Endothelial cell of umbilical vein (primary cell): ENCODE measurements at regions not wholly inside any gene's neighbourhood (a gene's known extent, or its start where the extent isn't known, plus 50 kb on each side); places are given as distances from the start of the nearest gene placed in this dataset.

Experiments used
- BruUV-seq: library from RNA; stranded (reverse); fragments of 400-500 nt; replicated peaks from 2 replicates; lab custom pipeline; 2021; lab: Mats Ljungman, UMichigan
- CTCF ChIA-PET: fragments of 300-600, 350-600 bp; sonication (Branson Sonifier 250); formaldehyde crosslinking; loops from one replicate; lab custom pipeline; 2021; ENCODE audit warnings: antibody characterized with exemption, inconsistent platforms; lab: Charles Lee
- POLR2A ChIA-PET: fragments of 300-600, 350-600 bp; sonication (Branson Sonifier 250); formaldehyde crosslinking; loops from one replicate; lab custom pipeline; 2021; ENCODE audit warnings: antibody characterized with exemption, inconsistent platforms; lab: Charles Lee
- DNase-seq: peaks from one replicate; pipeline ENCODE4 v3.0.0-alpha.2; 2011; ENCODE audit warnings: low read depth, low spot score
- FAIRE-seq: peaks from 2 replicates; lab custom pipeline; 2011; peaks lifted over from hg19 to GRCh38; lab: Jason Lieb, UNC
- H2AFZ ChIP-seq: 2 replicates; pipeline ENCODE4 v1.6.0; 2012; ENCODE audit warnings: low read depth, low read length, control low read depth, inconsistent platforms
- H3K27ac ChIP-seq: 2 replicates; pipeline ENCODE4 v1.5.1; 2011; ENCODE audit warnings: low read depth, mild to moderate bottlenecking, control low read depth, low read length, moderate library complexity; ENCODE audit not compliant: insufficient read depth
- H3K27me3 ChIP-seq, 2 experiments: 2 replicates each; pipeline versions ENCODE4 v1.6.0 to v1.6.1; 2011; ENCODE audit warnings: low read length in 2 of 2, mixed read lengths in 1 of 2; ENCODE audit not compliant: control insufficient read depth in 2 of 2, insufficient read depth in 2 of 2
- H3K36me3 ChIP-seq, 2 experiments: 2 replicates in 1 of 2; 3 replicates in 1 of 2; pipeline ENCODE4 v1.5.1; 2011; ENCODE audit warnings: low read length in 2 of 2, mild to moderate bottlenecking in 1 of 2, moderate library complexity in 1 of 2; ENCODE audit not compliant: control insufficient read depth in 2 of 2, insufficient read depth in 2 of 2; ENCODE audit errors: extremely low read depth in 1 of 2
- H3K4me1 ChIP-seq: 3 replicates; pipeline ENCODE4 v1.5.1; 2011; ENCODE audit warnings: mild to moderate bottlenecking, low read length; ENCODE audit not compliant: control insufficient read depth, insufficient read depth; ENCODE audit errors: extremely low read depth
- H3K4me2 ChIP-seq: 2 replicates; pipeline ENCODE4 v1.6.1; 2011; ENCODE audit warnings: low read length, control low read depth, mixed read lengths; ENCODE audit not compliant: insufficient read depth
- H3K4me3 ChIP-seq, 3 experiments: fragments of 200-600 bp in 1 of 3; sonication (generic), shearing (Covaris generic) in 1 of 3; replicated peaks in 1 of 3; 2 replicates each; pipeline ENCODE4 v1.5.1; 2011 to 2016; ENCODE audit warnings: control low read depth in 3 of 3, low read length in 3 of 3, mild to moderate bottlenecking in 2 of 3, inconsistent platforms in 1 of 3, low read depth in 1 of 3, moderate library complexity in 1 of 3; ENCODE audit not compliant: insufficient read depth in 1 of 3
- H3K79me2 ChIP-seq: 2 replicates; pipeline ENCODE4 v1.6.0; 2012; ENCODE audit warnings: low read length, inconsistent platforms; ENCODE audit not compliant: control insufficient read depth, insufficient read depth
- H3K9ac ChIP-seq: replicated peaks from 2 replicates; pipeline ENCODE3; 2011; ENCODE audit warnings: low read length, control low read depth; ENCODE audit not compliant: insufficient read depth; ENCODE audit errors: extremely low read depth
- H3K9me1 ChIP-seq: replicated peaks from 3 replicates; pipeline ENCODE4 v1.6.0; 2011; ENCODE audit warnings: mild to moderate bottlenecking, low read length; ENCODE audit not compliant: control insufficient read depth, insufficient read depth; ENCODE audit errors: extremely low read depth
- H3K9me3 ChIP-seq: replicated peaks from 2 replicates; pipeline ENCODE4 v1.5.1; 2012; ENCODE audit warnings: low read length, inconsistent platforms; ENCODE audit not compliant: control insufficient read depth, insufficient read depth
- H4K20me1 ChIP-seq: replicated peaks from 2 replicates; pipeline ENCODE3; 2011; ENCODE audit warnings: mild to moderate bottlenecking, low read length; ENCODE audit not compliant: control insufficient read depth, insufficient read depth; ENCODE audit errors: extremely low read depth
- GATA2 ChIP-seq: IDR thresholded peaks from 2 replicates; pipeline ENCODE4 v1.7.0; 2011; ENCODE audit warnings: low read depth, mild to moderate bottlenecking, moderate library complexity, mixed read lengths, low read length; ENCODE audit not compliant: insufficient read length, insufficient read depth
- JUN ChIP-seq: IDR thresholded peaks from 2 replicates; pipeline ENCODE4 v1.6.1; 2011; ENCODE audit warnings: borderline replicate concordance, low read depth; ENCODE audit not compliant: insufficient read length, insufficient read depth
- MYC ChIP-seq: IDR thresholded peaks from one replicate; pipeline ENCODE4 v1.6.1; 2011; ENCODE audit warnings: mild to moderate bottlenecking, low read depth, low read length
- POLR2A ChIP-seq: IDR thresholded peaks from 2 replicates; pipeline ENCODE4 v1.6.1; 2012; ENCODE audit warnings: low read depth, mild to moderate bottlenecking, control low read depth, low read length
- dilution Hi-C: fragments of 300-500 bp; cut with MboI; formaldehyde crosslinking; loops from one replicate; pipeline ENCODE4 v1.15.0; 2019; ENCODE audit warnings: low sequenced_read_pairs; ENCODE audit not compliant: extremely low pct_ligation_motif_present
- intact Hi-C: fragments of 100-400 bp; cut with micrococcal nuclease; formaldehyde crosslinking; loops from one replicate; pipeline ENCODE4 v1.10.0; 2022

- intact Hi-C loops = no loop called here
- Histone ChIP-seq H3K9me1 (no peaks in the 10 kb centered on the region), H3K4me3 (no peak overlapping the region), H3K9me3 (no peaks in the 10 kb centered on the region), H3K4me2 (no peak overlapping the region), H3K9ac (no peak overlapping the region), H4K20me1 (no peaks in the 10 kb centered on the region), H3K27me3 (peaks cover 0 to 4% of the 10 kb centered on the region in 2 experiments), H3K36me3 (no peaks in the 10 kb centered on the region), H2AFZ (no peak overlapping the region), H3K4me1 (no peaks in the 10 kb centered on the region), H3K27ac (no peak overlapping the region), H3K79me2 (no peaks in the 10 kb centered on the region)
- dilution Hi-C loops = no loop called here
- FAIRE-seq (no peak), DNase-seq (no peak)
- ChIA-PET POLR2A (no interaction called here), CTCF (no interaction called here)
- no TSS peak for BruUV-seq
- TF ChIP-seq GATA2 (no peak), JUN (no peak), POLR2A (no peak), MYC (no peak)
These were observed 611.7 kb downstream of the LMO4 start for GRCh38 chr1:87940421-87940820.

GRCh38 chr1:87941337-87941946 is 612.8 kb downstream of the LMO4 start:
- no peaks in the 10 kb centered on the region for H3K79me2 ChIP-seq
- H3K9ac ChIP-seq = no peak overlapping the region
- peaks cover 0 to 4% of the 10 kb centered on the region in 2 experiments for H3K27me3 ChIP-seq
- no peak overlapping the region for H2AFZ ChIP-seq
- no peaks in the 10 kb centered on the region for H3K36me3 ChIP-seq
- TF ChIP-seq GATA2 = no peak
- TF ChIP-seq POLR2A = no peak
- H3K4me3 ChIP-seq = no peak overlapping the region
- dilution Hi-C loops (no loop called here), intact Hi-C loops (no loop called here)
- H4K20me1 ChIP-seq = no peaks in the 10 kb centered on the region
- no peaks in the 10 kb centered on the region for H3K4me1 ChIP-seq
- no peaks in the 10 kb centered on the region for H3K9me1 ChIP-seq
- DNase-seq (no peak), FAIRE-seq (no peak)
- no peak overlapping the region for H3K27ac ChIP-seq
- no TSS peak for BruUV-seq
- POLR2A ChIA-PET = no interaction called here
- H3K4me2 ChIP-seq = no peak overlapping the region
- H3K9me3 ChIP-seq = no peaks in the 10 kb centered on the region
- CTCF ChIA-PET = interaction anchor here (0.9 kb wide), 1 partner anchor 12 kb away, joined by 3 read pairs; no protein-coding TSS in a partner anchor
